Karpas-422 (cell line): ENCODE measurements at regions not wholly inside any gene's neighbourhood (a gene's known extent, or its start where the extent isn't known, plus 50 kb on each side); places are given as distances from the start of the nearest gene placed in this dataset.

Experiments
- DNase-seq: peaks from one replicate; pipeline ENCODE4 v3.0.0-alpha.2; 2015
- H2AFZ ChIP-seq: fragments of 200-600 bp; sonication (generic); 2 replicates; pipeline ENCODE4 v1.6.1; 2014; ENCODE audit warnings: antibody characterized with exemption, low read length, mixed read lengths
- H3K27ac ChIP-seq: fragments of 200-600 bp; sonication (generic); 2 replicates; pipeline ENCODE4 v1.5.1; 2014; ENCODE audit warnings: mild to moderate bottlenecking, low read length, moderate library complexity
- H3K27me3 ChIP-seq: fragments of 200-600 bp; sonication (generic); 2 replicates; pipeline ENCODE4 v1.6.1; 2014; ENCODE audit warnings: low read length, mixed read lengths
- H3K36me3 ChIP-seq: fragments of 200-600 bp; sonication (generic); 2 replicates; pipeline ENCODE4 v1.6.1; 2014; ENCODE audit warnings: low read length, mixed read lengths; ENCODE audit not compliant: insufficient read depth
- H3K4me1 ChIP-seq: fragments of 200-600 bp; sonication (generic); 2 replicates; pipeline ENCODE4 v1.6.1; 2014; ENCODE audit warnings: mild to moderate bottlenecking, low read length, mixed read lengths
- H3K4me2 ChIP-seq: fragments of 200-600 bp; sonication (generic); 2 replicates; pipeline ENCODE4 v1.6.1; 2014; ENCODE audit warnings: low read length, low read depth, mild to moderate bottlenecking; ENCODE audit not compliant: poor library complexity, severe bottlenecking
- H3K4me3 ChIP-seq: fragments of 200-600 bp; sonication (generic); 2 replicates; pipeline ENCODE4 v1.5.1; 2014; ENCODE audit warnings: mild to moderate bottlenecking, antibody characterized with exemption, low read length, mixed read lengths
- H3K79me2 ChIP-seq: fragments of 200-600 bp; sonication (generic); 2 replicates; pipeline ENCODE4 v1.6.1; 2014; ENCODE audit warnings: mild to moderate bottlenecking, low read length, mixed read lengths
- H3K9ac ChIP-seq: fragments of 200-600 bp; sonication (generic); 2 replicates; pipeline ENCODE4 v1.6.0; 2014; ENCODE audit warnings: low read length
- H3K9me2 ChIP-seq: fragments of 200-600 bp; sonication (generic), shearing (Covaris generic); replicated peaks from 2 replicates; pipeline ENCODE4 v1.6.0; 2014; ENCODE audit warnings: mild to moderate bottlenecking, low read length, moderate library complexity; ENCODE audit not compliant: insufficient read depth
- H3K9me3 ChIP-seq: fragments of 300-700, 200-600 bp; sonication (generic); 2 replicates; pipeline ENCODE4 v1.6.1; 2014; ENCODE audit warnings: low read length, mixed read lengths
- H4K20me1 ChIP-seq: fragments of 200-600 bp; sonication (generic); 2 replicates; pipeline ENCODE4 v1.6.1; 2014; ENCODE audit warnings: mild to moderate bottlenecking, antibody characterized with exemption, low read length, low read depth; ENCODE audit not compliant: insufficient read depth

GRCh38 chr6:90456001-90456400 is 130.9 kb downstream of the MAP3K7 start:
- peaks cover 15% of the 10 kb centered on the region for H3K4me1 ChIP-seq
- no peaks in the 10 kb centered on the region for H3K27me3 ChIP-seq
- no peaks in the 10 kb centered on the region for H3K79me2 ChIP-seq
- H3K27ac ChIP-seq, result no peak overlapping the region
- no peak overlapping the region for H3K4me3 ChIP-seq
- H4K20me1 ChIP-seq, result no peaks in the 10 kb centered on the region
- H3K9ac ChIP-seq, result no peak overlapping the region
- no peaks in the 10 kb centered on the region for H3K9me2 ChIP-seq
- DNase-seq, result no peak
- no peak overlapping the region for H2AFZ ChIP-seq
- H3K36me3 ChIP-seq, result no peaks in the 10 kb centered on the region
- no peaks in the 10 kb centered on the region for H3K9me3 ChIP-seq
- H3K4me2 ChIP-seq, result no peak overlapping the region

DNA sequence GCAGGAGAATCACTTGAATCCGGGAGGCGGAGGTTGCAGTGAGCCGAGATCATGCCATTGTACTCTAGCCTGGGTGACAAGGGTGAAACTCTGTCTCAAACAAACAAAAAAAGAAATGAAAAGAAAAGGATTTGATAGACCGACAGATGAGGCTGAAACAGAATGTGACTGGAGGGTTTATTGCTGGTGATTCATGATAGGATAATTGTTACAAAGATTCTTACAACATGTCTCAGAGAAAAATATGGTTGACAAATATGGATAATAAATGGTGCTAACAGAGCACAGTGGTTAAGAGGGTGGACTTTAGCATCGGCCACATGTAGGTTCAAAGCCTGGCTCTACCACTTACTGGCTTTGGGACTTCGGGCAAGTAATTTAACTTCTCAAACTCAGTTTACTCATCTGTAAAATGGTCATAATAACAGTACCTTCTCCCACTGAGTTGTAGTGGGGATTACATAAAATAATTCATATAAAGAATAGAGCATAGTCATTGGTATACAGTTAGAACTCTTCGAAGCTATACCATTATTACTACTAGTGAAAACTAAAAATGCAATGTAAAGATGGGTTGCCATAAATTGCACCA is 131.9 kb downstream of the MAP3K7 start:
- H4K20me1 ChIP-seq, result no peaks in the 10 kb centered on the region
- DNase-seq, result no peak
- H3K9ac ChIP-seq, result no peak overlapping the region
- H3K27me3 ChIP-seq, result no peaks in the 10 kb centered on the region
- H3K4me1 ChIP-seq, result peaks cover 15% of the 10 kb centered on the region
- no peaks in the 10 kb centered on the region for H3K9me2 ChIP-seq
- no peaks in the 10 kb centered on the region for H3K36me3 ChIP-seq
- H3K9me3 ChIP-seq, result no peaks in the 10 kb centered on the region
- no peak overlapping the region for H3K4me3 ChIP-seq
- no peak overlapping the region for H3K27ac ChIP-seq
- H2AFZ ChIP-seq, result no peak overlapping the region
- no peaks in the 10 kb centered on the region for H3K79me2 ChIP-seq
- no peak overlapping the region for H3K4me2 ChIP-seq

- Histone ChIP-seq H3K27me3 (no peaks in the 10 kb centered on the region), H3K4me2 (no peak overlapping the region), H4K20me1 (no peaks in the 10 kb centered on the region), H3K36me3 (no peaks in the 10 kb centered on the region), H3K4me1 (no peaks in the 10 kb centered on the region), H3K4me3 (no peak overlapping the region), H3K9me3 (no peaks in the 10 kb centered on the region), H3K27ac (no peak overlapping the region), H3K79me2 (no peaks in the 10 kb centered on the region), H3K9ac (no peak overlapping the region), H2AFZ (no peak overlapping the region), H3K9me2 (no peaks in the 10 kb centered on the region)
- no peak for DNase-seq
These were observed 136.5 kb downstream of the MAP3K7 start for GRCh38 chr6:90450268-90450953.

DNA sequence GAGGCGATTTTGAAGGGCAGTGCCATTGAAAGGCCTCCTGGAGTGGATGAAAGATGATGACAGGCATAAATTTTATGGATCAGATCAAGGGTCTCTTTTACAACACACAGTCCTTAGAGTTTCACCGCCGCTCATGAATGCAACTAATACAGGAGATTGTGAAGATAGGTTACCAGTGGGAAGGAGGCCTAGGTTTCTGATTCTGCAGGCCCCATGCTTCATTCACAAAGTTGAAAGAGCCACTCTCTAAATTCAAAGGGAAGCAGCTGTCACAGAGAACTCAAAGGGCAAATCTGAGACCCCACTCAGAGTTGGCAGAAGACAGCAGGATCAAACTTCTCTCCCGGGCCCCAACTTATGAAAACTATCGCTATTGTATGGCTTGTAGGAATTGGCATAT is 137.6 kb downstream of the MAP3K7 start:
- DNase-seq, result no peak
- Histone ChIP-seq H3K4me2 (no peak overlapping the region), H3K27ac (no peak overlapping the region), H3K9ac (no peak overlapping the region), H3K36me3 (no peaks in the 10 kb centered on the region), H3K27me3 (no peaks in the 10 kb centered on the region), H3K79me2 (no peaks in the 10 kb centered on the region), H4K20me1 (no peaks in the 10 kb centered on the region), H3K9me2 (no peaks in the 10 kb centered on the region), H3K4me3 (no peak overlapping the region), H2AFZ (no peak overlapping the region), H3K4me1 (no peaks in the 10 kb centered on the region), H3K9me3 (no peaks in the 10 kb centered on the region)

DNA sequence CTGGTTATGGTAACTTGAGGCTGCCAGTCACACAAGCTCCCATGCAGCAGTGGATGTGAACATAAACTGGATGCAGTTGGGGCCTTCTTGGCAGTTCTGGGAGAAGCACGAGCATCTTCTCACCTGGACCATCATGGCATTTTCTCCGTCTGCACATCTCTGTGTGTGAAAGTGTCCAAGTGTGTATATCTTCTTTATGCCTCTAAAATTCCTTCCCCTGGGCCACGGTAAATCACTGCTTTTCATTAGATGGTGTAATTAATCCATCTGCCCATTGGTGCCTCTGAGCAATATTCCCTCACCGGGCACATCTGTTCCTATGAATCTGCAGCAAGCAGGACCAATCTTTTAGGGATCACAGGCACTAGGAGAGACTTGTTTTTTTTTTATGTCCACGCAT is 138.0 kb downstream of the MAP3K7 start:
- DNase-seq, result no peak
- no peaks in the 10 kb centered on the region for H3K9me2 ChIP-seq
- H3K9ac ChIP-seq, result no peak overlapping the region
- no peak overlapping the region for H2AFZ ChIP-seq
- H3K27me3 ChIP-seq, result no peaks in the 10 kb centered on the region
- no peaks in the 10 kb centered on the region for H3K79me2 ChIP-seq
- no peaks in the 10 kb centered on the region for H3K36me3 ChIP-seq
- no peak overlapping the region for H3K4me3 ChIP-seq
- H3K9me3 ChIP-seq, result no peaks in the 10 kb centered on the region
- no peak overlapping the region for H3K27ac ChIP-seq
- no peaks in the 10 kb centered on the region for H4K20me1 ChIP-seq
- H3K4me2 ChIP-seq, result no peak overlapping the region
- H3K4me1 ChIP-seq, result no peaks in the 10 kb centered on the region

DNA sequence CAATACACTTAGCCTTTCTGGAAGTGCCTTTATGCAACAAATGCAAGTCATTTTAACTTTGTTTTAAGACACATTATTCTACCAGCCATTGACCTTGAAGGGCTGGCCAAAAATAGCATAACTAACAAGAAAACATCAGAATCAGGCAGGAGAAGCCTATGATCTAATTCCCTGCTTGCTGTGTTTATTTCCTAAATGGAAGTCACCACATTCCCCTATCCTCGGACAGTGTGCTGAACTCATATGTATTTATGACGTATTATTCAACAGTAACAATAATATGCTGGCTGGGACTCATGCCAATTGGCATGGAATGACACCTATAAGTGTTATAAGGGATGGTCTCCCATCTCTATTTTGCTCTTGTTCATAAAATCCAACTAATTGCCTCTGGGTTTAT is 140.7 kb downstream of the MAP3K7 start:
- Histone ChIP-seq H2AFZ (no peak overlapping the region), H4K20me1 (no peaks in the 10 kb centered on the region), H3K4me1 (no peaks in the 10 kb centered on the region), H3K4me3 (no peak overlapping the region), H3K79me2 (no peaks in the 10 kb centered on the region), H3K4me2 (no peak overlapping the region), H3K27me3 (no peaks in the 10 kb centered on the region), H3K36me3 (no peaks in the 10 kb centered on the region), H3K9me2 (no peaks in the 10 kb centered on the region), H3K27ac (no peak overlapping the region), H3K9ac (no peak overlapping the region), H3K9me3 (no peaks in the 10 kb centered on the region)
- no peak for DNase-seq

GRCh38 chr6:90445533-90446108 is 141.3 kb downstream of the MAP3K7 start:
- no peaks in the 10 kb centered on the region for H4K20me1 ChIP-seq
- H3K36me3 ChIP-seq, result no peaks in the 10 kb centered on the region
- no peaks in the 10 kb centered on the region for H3K79me2 ChIP-seq
- no peaks in the 10 kb centered on the region for H3K27me3 ChIP-seq
- H3K9ac ChIP-seq, result no peak overlapping the region
- no peaks in the 10 kb centered on the region for H3K4me1 ChIP-seq
- H3K27ac ChIP-seq, result no peak overlapping the region
- no peak overlapping the region for H3K4me2 ChIP-seq
- no peaks in the 10 kb centered on the region for H3K9me3 ChIP-seq
- no peak overlapping the region for H2AFZ ChIP-seq
- no peaks in the 10 kb centered on the region for H3K9me2 ChIP-seq
- DNase-seq, result no peak
- no peak overlapping the region for H3K4me3 ChIP-seq

- Histone ChIP-seq H2AFZ (no peak overlapping the region), H3K27me3 (no peaks in the 10 kb centered on the region), H3K4me2 (no peak overlapping the region), H3K27ac (no peak overlapping the region), H3K79me2 (no peaks in the 10 kb centered on the region), H4K20me1 (no peaks in the 10 kb centered on the region), H3K9ac (no peak overlapping the region), H3K9me2 (no peaks in the 10 kb centered on the region), H3K9me3 (no peaks in the 10 kb centered on the region), H3K4me1 (no peaks in the 10 kb centered on the region), H3K36me3 (no peaks in the 10 kb centered on the region), H3K4me3 (no peak overlapping the region)
- DNase-seq, result no peak
These were observed 142.6 kb downstream of the MAP3K7 start for GRCh38 chr6:90444160-90444714.
